Stimulated activated CD4-positive, alpha-beta T cell treated with anti-CD3 and anti-CD28 coated beads, Interleukin-1b, Interleukin-23, amount 100 ng/mL, for 48 hours (primary cell): ENCODE measurements at regions not wholly inside any gene's neighbourhood (a gene's known extent, or its start where the extent isn't known, plus 50 kb on each side); places are given as distances from the start of the nearest gene placed in this dataset.

Experiments used
- DNase-seq: peaks from one replicate; pipeline ENCODE4 v3.0.0-alpha.2; 2020

GRCh38 chr3:107992976-107993684, 97.7 kb downstream of the CD47 start:
- peak; percentile 8 for DNase-seq

GRCh38 chr3:107990926-107991325, 99.9 kb downstream of the CD47 start:
- DNase-seq: no peak

GRCh38 chr3:107990433-107990832, 100.4 kb downstream of the CD47 start:
- no peak for DNase-seq

GRCh38 chr3:107989661-107990060, 101.2 kb downstream of the CD47 start:
- DNase-seq: no peak

- DNase-seq: no peak
These were observed 102.2 kb downstream of the CD47 start for GRCh38 chr3:107988460-107989175.

GRCh38 chr3:107987036-107987939, 103.5 kb downstream of the CD47 start:
- no peak for DNase-seq

GRCh38 chr3:107986505-107986904, 104.3 kb downstream of the CD47 start:
- DNase-seq: no peak

- peak; percentile 46 for DNase-seq
These were observed 105.3 kb downstream of the CD47 start for GRCh38 chr3:107985496-107985895.

GRCh38 chr3:107983247-107983646, 107.6 kb downstream of the CD47 start:
- DNase-seq: no peak

GRCh38 chr3:107982165-107982564, 108.7 kb downstream of the CD47 start:
- no peak for DNase-seq

GRCh38 chr3:107981471-107982111, 109.2 kb downstream of the CD47 start:
- DNase-seq: no peak

- no peak for DNase-seq
These were observed 111.3 kb downstream of the CD47 start for GRCh38 chr3:107979538-107979937.

GRCh38 chr3:107978131-107979055, 112.4 kb downstream of the CD47 start:
- no peak for DNase-seq

- no peak for DNase-seq
These were observed 113.4 kb downstream of the CD47 start for GRCh38 chr3:107977221-107978130.

GRCh38 chr3:107976202-107976800, 114.5 kb downstream of the CD47 start:
- no peak for DNase-seq

- DNase-seq: no peak
These were observed 115.2 kb downstream of the CD47 start for GRCh38 chr3:107975529-107976201.

GRCh38 chr3:107973961-107974360, 116.9 kb downstream of the CD47 start:
- no peak for DNase-seq

GRCh38 chr3:107973152-107973551, 117.7 kb downstream of the CD47 start:
- DNase-seq: no peak

- no peak for DNase-seq
These were observed 119.7 kb downstream of the CD47 start for GRCh38 chr3:107970993-107971580.
